HG03103 (cell line): ENCODE measurements at regions not wholly inside any gene's neighbourhood (a gene's known extent, or its start where the extent isn't known, plus 50 kb on each side); places are given as distances from the start of the nearest gene placed in this dataset.
"Not testable (repeated sequence)": the region's sequence is repeated elsewhere in the genome, so short reads cannot be mapped to it uniquely, and the experiment has no call there.

Experiments used
- ATAC-seq: cut with Tn5 transposase; IDR thresholded peaks from one replicate; pipeline ENCODE4 v1.9.1; 2021; ENCODE audit warnings: low read depth; ENCODE audit not compliant: unreplicated experiment

GRCh38 chr13:65460136-65460535, 1770.0 kb downstream of the PCDH9 start:
- ATAC-seq = no peak

- no peak for ATAC-seq
These were observed 1773.8 kb downstream of the PCDH9 start for GRCh38 chr13:65456150-65456912.

- no peak for ATAC-seq
These were observed 1775.7 kb downstream of the PCDH9 start for GRCh38 chr13:65454403-65454802.

- no peak for ATAC-seq
These were observed 1776.2 kb downstream of the PCDH9 start for GRCh38 chr13:65453982-65454381.

- ATAC-seq = no peak
These were observed 1784.8 kb downstream of the PCDH9 start for GRCh38 chr13:65445340-65445739.

- no peak for ATAC-seq
These were observed 1794.5 kb downstream of the PCDH9 start for GRCh38 chr13:65435590-65435989.

- ATAC-seq = no peak
These were observed 1812.2 kb downstream of the PCDH9 start for GRCh38 chr13:65417953-65418352.

GRCh38 chr13:65416784-65417183, 1813.4 kb downstream of the PCDH9 start:
- ATAC-seq = no peak

GRCh38 chr13:65414187-65414586, 1815.9 kb downstream of the PCDH9 start:
- ATAC-seq = no peak

- ATAC-seq = no peak
These were observed 1818.6 kb downstream of the PCDH9 start for GRCh38 chr13:65411521-65411920.

- ATAC-seq = no peak
These were observed 1819.3 kb downstream of the PCDH9 start for GRCh38 chr13:65410791-65411190.

GRCh38 chr13:65401315-65401714, 1828.8 kb downstream of the PCDH9 start:
- no peak for ATAC-seq

- ATAC-seq = no peak
These were observed 1829.4 kb downstream of the PCDH9 start for GRCh38 chr13:65400702-65401101.

GRCh38 chr13:65387743-65388347, 1842.3 kb downstream of the PCDH9 start:
- no peak for ATAC-seq

- no peak for ATAC-seq
These were observed 1851.1 kb downstream of the PCDH9 start for GRCh38 chr13:65378943-65379519.

- no peak for ATAC-seq
These were observed 1851.7 kb downstream of the PCDH9 start for GRCh38 chr13:65378484-65378883.

GRCh38 chr13:65368832-65369231, 1861.3 kb downstream of the PCDH9 start:
- no peak for ATAC-seq

- ATAC-seq = no peak
These were observed 1876.2 kb downstream of the PCDH9 start for GRCh38 chr13:65353951-65354350.

GRCh38 chr13:65353150-65353549, 1877.0 kb downstream of the PCDH9 start:
- ATAC-seq = not testable (repeated sequence)

GRCh38 chr13:65347420-65348030, 1882.6 kb downstream of the PCDH9 start:
- ATAC-seq = no peak

GRCh38 chr13:65343898-65344663, 1886.1 kb downstream of the PCDH9 start:
- ATAC-seq = no peak
